Mammary epithelial cell (primary cell): ENCODE measurements at regions not wholly inside any gene's neighbourhood (a gene's known extent, or its start where the extent isn't known, plus 50 kb on each side); places are given as distances from the start of the nearest gene placed in this dataset.

Source experiments
- EZH2 ChIP-seq: IDR thresholded peaks from 2 replicates; pipeline ENCODE4 v1.6.1; 2012; ENCODE audit warnings: low read length, inconsistent platforms, borderline replicate concordance
- TF ChIP-seq, protein P1 (sequence below), 2 donors: IDR thresholded peaks in 1 of 2; conservative IDR thresholded peaks in 1 of 2; 2 replicates each; pipeline ENCODE4 v1.5.1; 2011 to 2012; ENCODE audit warnings: inconsistent platforms in 2 of 2, low read length in 2 of 2, mild to moderate bottlenecking in 2 of 2, control low read depth in 1 of 2, low read depth in 1 of 2; ENCODE audit not compliant: insufficient read depth in 1 of 2; ENCODE audit errors: extremely low read depth in 1 of 2

DNA sequence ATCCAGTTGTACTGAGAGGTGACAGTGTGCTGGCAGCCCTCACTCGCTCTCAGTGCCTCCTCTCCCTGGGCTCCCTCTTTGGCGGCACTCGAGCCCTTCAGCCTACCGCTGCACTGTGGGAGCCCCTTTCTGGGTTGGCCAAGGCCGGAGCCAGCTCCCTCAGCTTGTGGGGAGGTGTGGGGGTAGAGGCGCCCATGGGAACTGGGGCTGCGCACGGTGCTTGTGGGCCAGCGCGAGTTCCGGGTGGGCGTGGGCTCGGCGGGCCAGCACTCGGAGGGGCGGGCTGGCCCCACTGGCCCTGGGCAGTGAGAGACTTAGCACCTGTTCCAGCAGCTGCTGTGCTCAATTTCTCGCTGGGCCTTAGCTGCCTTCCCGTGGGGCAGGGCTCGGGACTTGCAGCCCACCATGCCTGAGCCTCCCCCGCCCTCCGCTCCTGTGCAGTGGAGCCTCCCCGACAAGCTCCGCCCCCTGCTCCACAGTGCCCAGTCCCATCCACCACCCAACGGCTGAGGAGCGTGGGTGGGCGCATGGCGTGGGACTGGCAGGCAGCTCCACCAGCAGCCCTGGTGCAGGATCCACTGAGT is 342.2 kb upstream of the ZNF608 start:
- TF ChIP-seq EZH2 = no peak
- TF ChIP-seq, protein P1, sequence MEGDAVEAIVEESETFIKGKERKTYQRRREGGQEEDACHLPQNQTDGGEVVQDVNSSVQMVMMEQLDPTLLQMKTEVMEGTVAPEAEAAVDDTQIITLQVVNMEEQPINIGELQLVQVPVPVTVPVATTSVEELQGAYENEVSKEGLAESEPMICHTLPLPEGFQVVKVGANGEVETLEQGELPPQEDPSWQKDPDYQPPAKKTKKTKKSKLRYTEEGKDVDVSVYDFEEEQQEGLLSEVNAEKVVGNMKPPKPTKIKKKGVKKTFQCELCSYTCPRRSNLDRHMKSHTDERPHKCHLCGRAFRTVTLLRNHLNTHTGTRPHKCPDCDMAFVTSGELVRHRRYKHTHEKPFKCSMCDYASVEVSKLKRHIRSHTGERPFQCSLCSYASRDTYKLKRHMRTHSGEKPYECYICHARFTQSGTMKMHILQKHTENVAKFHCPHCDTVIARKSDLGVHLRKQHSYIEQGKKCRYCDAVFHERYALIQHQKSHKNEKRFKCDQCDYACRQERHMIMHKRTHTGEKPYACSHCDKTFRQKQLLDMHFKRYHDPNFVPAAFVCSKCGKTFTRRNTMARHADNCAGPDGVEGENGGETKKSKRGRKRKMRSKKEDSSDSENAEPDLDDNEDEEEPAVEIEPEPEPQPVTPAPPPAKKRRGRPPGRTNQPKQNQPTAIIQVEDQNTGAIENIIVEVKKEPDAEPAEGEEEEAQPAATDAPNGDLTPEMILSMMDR (conservative IDR thresholded peaks at IDR 0.05 in 1 of 2, IDR thresholded peaks at IDR 0.05 in 1 of 2; ENCODE audit: extremely low read depth in 1 of 2, insufficient read depth in 1 of 2, low read depth in 1 of 2, low read length in 2 of 2) = no peak
